ENCODE measurements at regions not wholly inside any gene's neighbourhood (a gene's known extent, or its start where the extent isn't known, plus 50 kb on each side); places are given as distances from the start of the nearest gene placed in this dataset.

DNA sequence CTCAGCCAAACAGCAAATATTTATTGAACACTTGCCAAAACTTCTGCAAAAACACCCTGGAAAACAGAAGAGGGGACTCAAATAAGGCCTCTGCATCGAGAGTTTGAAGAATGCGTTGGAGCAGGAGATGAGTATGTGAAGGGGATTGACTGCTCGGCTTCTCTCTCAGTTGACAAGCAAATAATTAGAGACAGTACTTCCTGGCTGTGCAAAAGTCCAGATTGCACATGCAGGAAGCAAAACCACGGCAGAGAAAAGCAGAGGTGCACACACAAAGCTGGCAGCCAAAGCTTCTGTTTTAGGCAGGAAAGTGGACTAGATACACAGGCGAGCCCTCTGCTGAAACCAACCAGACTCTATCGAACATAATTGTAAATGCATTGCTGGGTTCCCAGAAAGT, 343.6 kb upstream of the MGMT start:
- Mint-ChIP-seq H3K9me3 (no peaks in the 10 kb centered on the region), H3K36me3 (ENCODE audit: low read depth) (no peaks in the 10 kb centered on the region), H3K27me3 (peaks cover 10% of the 10 kb centered on the region), H3K4me3 (no peak overlapping the region), H3K4me1 (no peaks in the 10 kb centered on the region), H3K27ac (no peak overlapping the region)
- intact Hi-C loops (cut with micrococcal nuclease): no loop called here
- no peak for DNase-seq

DNA sequence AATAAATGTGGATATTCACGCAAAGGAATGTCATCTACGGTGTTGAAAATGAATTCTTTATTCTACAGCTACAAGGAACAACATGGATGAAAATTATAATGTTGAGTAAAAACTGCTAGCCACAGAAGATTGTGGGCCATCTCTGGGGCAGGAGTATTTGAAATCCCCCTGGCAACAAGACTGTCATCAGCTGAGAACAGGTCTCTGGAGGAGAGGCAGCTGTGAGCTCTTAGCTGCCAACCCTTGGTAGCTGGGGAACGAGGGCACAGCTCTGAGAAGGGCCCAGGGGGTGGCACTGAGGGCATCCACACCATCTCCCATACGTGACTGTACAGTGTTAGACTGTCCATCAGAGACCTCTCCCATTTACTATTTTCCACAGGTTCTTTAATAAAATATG, 340.1 kb upstream of the MGMT start:
- DNase-seq: no peak
- intact Hi-C loops (cut with micrococcal nuclease): no loop called here
- H3K4me1 Mint-ChIP-seq: no peaks in the 10 kb centered on the region
- no peaks in the 10 kb centered on the region for H3K36me3 Mint-ChIP-seq (ENCODE audit: low read depth)
- peaks cover 7% of the 10 kb centered on the region for H3K27me3 Mint-ChIP-seq
- H3K4me3 Mint-ChIP-seq: no peak overlapping the region
- no peak overlapping the region for H3K27ac Mint-ChIP-seq
- no peaks in the 10 kb centered on the region for H3K9me3 Mint-ChIP-seq

DNA sequence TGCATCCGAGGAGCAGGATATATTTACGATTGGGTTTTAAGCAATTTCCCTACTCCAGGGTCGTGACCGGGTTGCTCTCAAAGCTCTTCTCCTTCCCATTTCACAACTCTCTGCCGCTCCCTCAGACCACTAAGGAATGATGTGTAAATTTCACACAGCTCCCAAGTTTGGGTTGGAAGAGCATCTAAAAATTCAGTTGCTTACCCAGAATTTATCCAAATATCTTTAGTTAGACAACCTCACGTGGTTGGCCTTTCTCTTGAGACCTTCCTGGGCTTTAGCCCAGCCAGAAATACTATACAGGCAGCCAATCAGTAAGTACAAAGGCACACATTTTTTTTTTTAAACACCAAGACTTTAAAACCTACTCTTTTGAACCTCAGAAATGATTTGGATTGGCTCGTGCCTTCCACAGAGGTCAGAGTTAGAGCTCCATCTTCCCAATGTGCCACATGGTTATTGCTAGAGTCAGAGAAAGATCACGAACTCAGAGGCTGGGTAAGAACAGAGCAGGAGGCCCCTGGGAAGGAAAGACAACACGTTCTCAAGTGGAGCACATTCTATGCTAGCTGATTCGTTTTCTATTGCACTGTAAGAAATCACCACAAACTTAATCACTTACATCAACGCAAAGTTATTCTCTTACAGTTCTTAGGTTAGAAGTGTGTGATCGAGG, 335.4 kb upstream of the MGMT start:
- no peaks in the 10 kb centered on the region for H3K4me1 Mint-ChIP-seq
- intact Hi-C loops (cut with micrococcal nuclease): no loop called here
- no peaks in the 10 kb centered on the region for H3K36me3 Mint-ChIP-seq (ENCODE audit: low read depth)
- no peaks in the 10 kb centered on the region for H3K9me3 Mint-ChIP-seq
- no peak for DNase-seq
- no peak overlapping the region for H3K4me3 Mint-ChIP-seq
- peaks cover 4% of the 10 kb centered on the region for H3K27me3 Mint-ChIP-seq
- no peak overlapping the region for H3K27ac Mint-ChIP-seq

DNA sequence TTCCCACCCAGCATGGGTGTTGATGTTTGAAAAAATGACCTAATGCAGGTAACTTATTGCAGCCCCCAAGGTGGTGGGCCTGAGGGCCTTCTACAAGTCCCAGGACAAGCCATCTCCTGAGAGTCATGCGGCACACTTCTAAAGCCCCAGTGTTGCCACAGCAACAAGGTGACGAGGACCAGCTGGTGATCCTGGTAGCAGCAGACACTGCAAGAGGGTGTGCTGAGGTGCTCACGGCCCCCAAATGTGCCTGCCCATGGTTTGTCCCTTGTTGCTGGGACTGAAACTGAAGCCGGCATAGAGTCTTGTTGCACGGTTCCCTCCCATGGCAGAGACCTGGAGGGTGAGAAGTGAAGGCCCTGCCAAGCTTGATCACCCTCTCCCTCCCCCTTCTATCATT, 333.2 kb upstream of the MGMT start:
- Mint-ChIP-seq H3K9me3 (no peaks in the 10 kb centered on the region), H3K4me1 (no peaks in the 10 kb centered on the region), H3K36me3 (ENCODE audit: low read depth) (no peaks in the 10 kb centered on the region), H3K27me3 (peaks cover 6% of the 10 kb centered on the region), H3K4me3 (no peak overlapping the region), H3K27ac (no peak overlapping the region)
- intact Hi-C loops (cut with micrococcal nuclease): no loop called here
- no peak for DNase-seq

DNA sequence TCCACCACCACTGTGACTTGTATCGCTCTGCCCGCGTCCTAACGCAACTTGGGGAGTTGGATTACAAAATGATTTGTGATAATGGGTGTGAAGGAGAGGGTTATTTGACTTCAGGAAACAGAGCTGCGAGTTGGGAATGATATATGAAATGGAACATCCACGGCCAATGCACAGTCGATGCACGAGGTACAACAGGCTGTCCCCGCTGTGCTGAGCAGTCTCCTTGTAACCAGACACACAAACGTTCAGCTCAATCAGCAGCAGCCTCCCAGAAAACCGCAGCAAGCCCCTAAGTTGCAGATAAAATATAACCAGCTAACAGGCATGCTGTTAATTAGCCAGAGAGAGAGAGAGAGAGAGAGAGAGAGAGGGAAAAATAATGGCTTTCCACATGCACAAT, 332.7 kb upstream of the MGMT start:
- Mint-ChIP-seq H3K9me3 (no peaks in the 10 kb centered on the region), H3K36me3 (ENCODE audit: low read depth) (no peaks in the 10 kb centered on the region), H3K27me3 (peaks cover 6% of the 10 kb centered on the region), H3K4me1 (no peaks in the 10 kb centered on the region), H3K27ac (no peak overlapping the region), H3K4me3 (no peak overlapping the region)
- DNase-seq: no peak
- intact Hi-C loops (cut with micrococcal nuclease): no loop called here

DNA sequence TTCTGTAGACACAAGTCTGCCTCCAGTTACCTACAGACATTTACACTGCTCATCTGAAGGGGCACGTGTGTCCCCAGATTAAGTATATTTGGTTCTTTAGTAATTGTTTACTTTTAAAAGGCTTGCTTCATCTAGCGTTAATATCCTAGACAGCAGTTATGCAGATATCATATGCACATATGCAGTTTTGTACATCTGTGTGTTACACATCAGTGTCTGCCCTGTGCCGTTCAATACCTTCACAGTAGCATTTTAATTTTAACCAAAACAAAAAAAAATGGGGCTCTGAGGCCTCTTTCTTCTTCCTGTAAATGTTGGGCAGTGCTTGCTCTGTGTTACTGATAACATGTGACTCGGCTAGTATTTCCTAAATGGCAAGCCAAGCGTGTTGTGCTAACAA, 331.4 kb upstream of the MGMT start:
- DNase-seq: no peak
- H3K36me3 Mint-ChIP-seq (ENCODE audit: low read depth): no peaks in the 10 kb centered on the region
- H3K9me3 Mint-ChIP-seq: no peaks in the 10 kb centered on the region
- intact Hi-C loops (cut with micrococcal nuclease): no loop called here
- no peak overlapping the region for H3K4me3 Mint-ChIP-seq
- peaks cover 8% of the 10 kb centered on the region for H3K27me3 Mint-ChIP-seq
- no peak overlapping the region for H3K27ac Mint-ChIP-seq
- H3K4me1 Mint-ChIP-seq: peaks cover 2% of the 10 kb centered on the region

DNA sequence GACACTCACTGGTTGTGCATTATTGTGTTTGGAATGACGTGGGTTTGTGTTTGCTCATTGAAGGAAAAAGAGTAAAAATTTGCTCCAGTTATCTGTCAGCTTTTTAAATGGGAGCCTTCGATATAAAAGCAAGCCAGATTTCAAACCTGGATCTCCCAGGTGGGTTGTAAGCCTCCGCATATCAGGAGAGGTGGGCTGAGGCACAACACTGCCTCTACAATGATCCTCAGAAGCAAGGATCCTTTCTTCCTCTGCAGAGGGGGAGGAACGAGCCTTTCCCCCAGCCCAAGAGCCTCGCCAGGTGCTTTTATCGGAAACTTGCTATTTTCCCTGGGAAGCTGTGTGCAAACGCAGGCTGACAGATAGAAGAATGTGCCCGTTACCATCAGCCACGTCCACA, 331.0 kb upstream of the MGMT start:
- DNase-seq: no peak
- Mint-ChIP-seq H3K27me3 (peaks cover 11% of the 10 kb centered on the region), H3K4me1 (peaks cover 5% of the 10 kb centered on the region), H3K36me3 (ENCODE audit: low read depth) (no peaks in the 10 kb centered on the region), H3K4me3 (no peak overlapping the region), H3K9me3 (no peaks in the 10 kb centered on the region), H3K27ac (no peak overlapping the region)
- intact Hi-C loops (cut with micrococcal nuclease): no loop called here

DNA sequence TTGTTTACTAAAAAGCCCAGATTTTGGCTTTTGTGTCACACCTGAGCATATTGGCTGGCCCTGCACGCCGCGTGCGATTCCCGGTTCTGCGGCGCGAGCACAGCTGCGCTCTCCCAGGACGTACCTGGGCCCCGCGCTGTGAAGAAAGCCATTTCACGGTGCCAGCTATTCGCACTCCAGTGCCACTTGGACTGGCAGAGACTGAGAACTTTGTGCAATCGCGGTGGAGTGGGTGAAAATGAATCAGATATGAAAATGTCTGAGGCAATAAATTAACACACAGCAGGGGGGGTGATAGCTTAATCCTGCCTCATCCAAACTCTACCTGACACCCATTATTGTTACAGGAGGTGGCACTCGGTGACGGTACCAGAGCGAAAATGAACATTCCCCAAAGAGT, 330.1 kb upstream of the MGMT start:
- peaks cover 19% of the 10 kb centered on the region for H3K27me3 Mint-ChIP-seq
- no peaks in the 10 kb centered on the region for H3K36me3 Mint-ChIP-seq (ENCODE audit: low read depth)
- H3K27ac Mint-ChIP-seq: no peak overlapping the region
- no peaks in the 10 kb centered on the region for H3K9me3 Mint-ChIP-seq
- intact Hi-C loops (cut with micrococcal nuclease): no loop called here
- no peak for DNase-seq
- peaks cover 5% of the 10 kb centered on the region for H3K4me1 Mint-ChIP-seq
- no peak overlapping the region for H3K4me3 Mint-ChIP-seq

DNA sequence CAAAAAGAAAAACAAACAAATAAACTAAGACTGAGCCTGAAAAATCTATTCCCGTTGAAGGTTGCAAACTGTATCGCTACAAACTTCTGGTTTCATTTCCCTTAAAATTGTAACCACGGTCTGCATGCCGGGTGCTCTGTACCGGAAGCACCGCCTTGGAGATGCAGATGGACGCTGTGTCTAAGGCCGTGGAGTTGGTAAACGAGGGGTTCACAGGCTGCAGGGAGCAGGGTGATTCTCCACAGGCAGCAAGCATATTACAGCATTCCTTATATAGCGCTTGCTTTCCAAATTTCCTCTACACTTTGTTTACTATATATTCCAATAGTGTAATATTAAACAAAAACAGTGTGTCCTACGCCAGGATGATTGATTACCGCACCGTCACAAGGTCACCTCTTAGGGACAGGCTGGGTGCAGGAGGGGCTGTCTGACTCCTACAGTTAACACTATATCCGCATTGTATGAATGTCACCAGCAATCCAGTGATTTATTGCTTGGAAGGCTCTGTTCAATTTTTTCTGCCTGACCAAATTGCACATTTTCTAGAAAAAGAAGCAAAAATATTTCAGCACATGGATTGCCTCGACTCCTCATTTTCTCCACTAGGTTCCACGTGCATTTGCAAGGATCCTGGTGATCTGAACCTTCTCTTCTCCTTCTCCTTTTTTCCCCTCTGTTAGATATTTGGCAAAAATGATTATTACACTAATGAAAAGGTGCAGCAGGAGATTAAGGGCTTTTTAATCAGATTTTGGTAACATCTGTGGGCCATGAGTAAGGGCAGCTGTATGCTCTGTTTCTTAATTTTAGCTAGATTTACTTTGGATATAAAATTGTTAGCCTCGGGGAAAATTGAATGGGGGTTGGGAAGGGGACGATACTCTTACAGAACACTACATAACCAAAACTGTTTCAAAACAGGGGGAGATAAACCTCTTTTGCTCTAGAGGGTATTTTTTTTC, 325.8 kb upstream of the MGMT start:
- Mint-ChIP-seq H3K27me3 (peaks cover 27% of the 10 kb centered on the region), H3K4me3 (no peak overlapping the region), H3K9me3 (no peaks in the 10 kb centered on the region), H3K4me1 (peaks cover 8% of the 10 kb centered on the region), H3K36me3 (ENCODE audit: low read depth) (no peaks in the 10 kb centered on the region), H3K27ac (no peak overlapping the region)
- DNase-seq: no peak
- intact Hi-C loops (cut with micrococcal nuclease): no loop called here

DNA sequence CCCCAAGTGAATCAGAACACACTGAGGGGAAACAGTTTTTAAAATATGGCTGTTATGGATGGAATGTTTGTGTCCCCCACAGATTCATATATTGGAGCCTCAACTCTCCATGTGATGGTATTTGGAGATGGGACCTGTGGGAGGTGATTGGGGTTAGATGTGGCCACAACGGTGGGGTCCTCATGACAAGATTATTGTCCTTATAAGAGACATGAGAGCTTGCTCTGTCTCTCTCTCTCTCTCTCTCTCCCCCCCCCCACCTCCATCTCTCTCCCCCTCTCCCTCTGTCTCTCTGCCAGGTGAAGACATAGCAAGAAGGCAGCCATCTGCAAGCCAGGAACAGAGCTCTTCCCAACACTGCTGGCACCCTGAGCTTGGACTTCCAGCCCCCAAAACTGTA, 315.8 kb upstream of the MGMT start:
- Mint-ChIP-seq H3K4me3 (no peak overlapping the region), H3K27me3 (peaks cover 2% of the 10 kb centered on the region), H3K4me1 (no peaks in the 10 kb centered on the region), H3K27ac (no peak overlapping the region), H3K9me3 (peaks cover 8% of the 10 kb centered on the region), H3K36me3 (ENCODE audit: low read depth) (no peaks in the 10 kb centered on the region)
- intact Hi-C loops (cut with micrococcal nuclease): no loop called here
- DNase-seq: no peak

DNA sequence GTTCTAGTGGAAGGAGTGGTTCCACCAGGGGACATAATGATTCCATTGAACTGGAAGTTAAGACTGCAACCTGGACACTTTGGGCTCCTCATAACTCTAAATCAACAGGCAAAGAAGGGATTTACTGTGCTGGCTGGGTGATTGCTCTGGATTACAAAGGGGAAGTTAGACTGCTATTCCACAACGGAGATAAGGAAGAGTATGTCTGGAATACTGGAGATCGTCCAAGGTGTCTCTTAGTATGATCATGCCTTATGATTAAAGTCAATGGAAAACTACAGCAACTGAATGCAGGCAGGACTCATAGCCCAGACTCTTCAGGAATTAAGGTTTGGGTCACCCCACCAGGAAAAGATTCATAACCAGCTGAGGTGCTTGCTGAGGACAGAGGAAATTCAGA, 310.6 kb upstream of the MGMT start:
- Mint-ChIP-seq H3K27me3 (peaks cover 3% of the 10 kb centered on the region), H3K4me1 (peaks cover 4% of the 10 kb centered on the region), H3K36me3 (ENCODE audit: low read depth) (no peaks in the 10 kb centered on the region), H3K4me3 (no peak overlapping the region), H3K27ac (no peak overlapping the region), H3K9me3 (peaks cover 8% of the 10 kb centered on the region)
- intact Hi-C loops (cut with micrococcal nuclease): no loop called here
- no peak for DNase-seq

DNA sequence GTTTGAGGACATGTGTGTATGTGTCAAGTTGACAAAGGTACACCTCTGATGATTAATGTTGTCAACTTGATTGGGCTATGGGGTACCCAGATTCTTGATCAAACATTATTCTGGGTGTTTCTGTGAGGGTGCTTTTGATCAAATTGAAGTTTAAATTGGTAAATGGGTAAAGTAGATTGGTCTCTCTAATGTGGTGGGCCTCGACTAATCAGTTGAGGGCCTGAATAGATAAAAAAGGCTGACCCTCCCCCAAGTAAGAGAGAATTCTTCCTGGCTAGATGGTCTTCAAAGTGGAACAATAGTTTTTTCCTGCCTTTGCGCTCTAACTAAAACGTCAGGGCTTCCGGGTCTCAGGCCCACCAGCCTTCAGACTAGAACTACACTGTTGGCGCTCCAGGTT, 309.9 kb upstream of the MGMT start:
- intact Hi-C loops (cut with micrococcal nuclease): no loop called here
- no peak overlapping the region for H3K4me3 Mint-ChIP-seq
- no peak overlapping the region for H3K27ac Mint-ChIP-seq
- H3K36me3 Mint-ChIP-seq (ENCODE audit: low read depth): no peaks in the 10 kb centered on the region
- no peak for DNase-seq
- peaks cover 8% of the 10 kb centered on the region for H3K9me3 Mint-ChIP-seq
- H3K4me1 Mint-ChIP-seq: peaks cover 4% of the 10 kb centered on the region
- H3K27me3 Mint-ChIP-seq: peaks cover 3% of the 10 kb centered on the region

DNA sequence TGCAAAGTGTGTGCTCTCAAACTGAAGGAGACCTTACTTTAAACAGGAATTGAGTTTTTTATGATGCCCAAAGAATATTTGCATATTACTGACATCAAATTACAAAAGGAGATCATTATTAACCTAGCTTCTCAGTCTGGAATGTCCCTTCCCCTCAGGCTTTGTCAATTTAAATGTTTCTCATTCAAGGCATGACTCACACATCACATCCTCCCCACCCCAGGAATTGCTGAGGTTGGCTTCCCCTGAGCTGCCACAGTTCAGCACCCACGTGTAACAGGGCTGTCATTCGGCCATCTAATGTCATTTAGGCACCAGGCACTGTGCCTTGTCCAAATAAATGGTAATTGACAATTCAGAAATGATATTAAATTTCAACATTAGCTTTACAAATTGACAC, 305.9 kb upstream of the MGMT start:
- Mint-ChIP-seq H3K27ac (no peak overlapping the region), H3K27me3 (peaks cover 2% of the 10 kb centered on the region), H3K4me1 (peaks cover 4% of the 10 kb centered on the region), H3K9me3 (no peaks in the 10 kb centered on the region), H3K36me3 (ENCODE audit: low read depth) (no peaks in the 10 kb centered on the region), H3K4me3 (no peak overlapping the region)
- intact Hi-C loops (cut with micrococcal nuclease): no loop called here
- DNase-seq: no peak

DNA sequence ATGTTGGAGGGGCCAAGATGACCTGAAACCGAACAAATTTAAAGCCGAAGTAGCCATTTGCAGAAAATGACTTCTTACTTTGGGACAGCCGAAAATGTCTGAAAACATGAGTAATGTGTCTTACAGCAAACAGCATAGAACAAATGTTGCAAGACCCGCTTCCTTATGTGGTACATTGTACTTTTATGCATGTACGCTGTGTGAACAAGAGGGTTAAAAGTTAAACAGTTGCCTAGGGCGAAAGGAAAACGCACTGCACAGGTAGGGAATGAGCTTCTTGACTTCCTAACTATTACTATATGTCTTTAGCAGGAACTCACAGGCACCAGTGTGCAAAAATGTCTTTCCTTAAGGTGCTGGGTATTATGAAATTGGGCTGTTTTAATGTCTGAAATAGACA, 303.5 kb upstream of the MGMT start:
- peaks cover 4% of the 10 kb centered on the region for H3K4me1 Mint-ChIP-seq
- H3K27ac Mint-ChIP-seq: no peak overlapping the region
- intact Hi-C loops (cut with micrococcal nuclease): no loop called here
- DNase-seq: no peak
- no peaks in the 10 kb centered on the region for H3K9me3 Mint-ChIP-seq
- no peaks in the 10 kb centered on the region for H3K27me3 Mint-ChIP-seq
- H3K4me3 Mint-ChIP-seq: no peak overlapping the region
- no peaks in the 10 kb centered on the region for H3K36me3 Mint-ChIP-seq (ENCODE audit: low read depth)

Measured in activated CD4-positive, alpha-beta T cell treated with anti-CD3 and anti-CD28 coated beads, Interleukin-2, amount 10 ng/mL, durations not matched to agents 24 days and 14 days (primary cell).